Endodermal cell (in vitro differentiated cells): ENCODE measurements at regions not wholly inside any gene's neighbourhood (a gene's known extent, or its start where the extent isn't known, plus 50 kb on each side); places are given as distances from the start of the nearest gene placed in this dataset.

Experiments used
- DNase-seq: peaks from one replicate; pipeline ENCODE4 v3.0.0-alpha.2; 2017
- H3K27ac ChIP-seq: 2 replicates; pipeline ENCODE4 v1.5.1; 2013; ENCODE audit warnings: mild to moderate bottlenecking, low read depth, low read length, moderate library complexity
- H3K27me3 ChIP-seq: 2 replicates; pipeline ENCODE4 v1.6.1; 2013; ENCODE audit warnings: mild to moderate bottlenecking, low read length, moderate library complexity; ENCODE audit not compliant: insufficient read depth, control insufficient read depth, poor library complexity, severe bottlenecking
- H3K36me3 ChIP-seq: 2 replicates; pipeline ENCODE4 v1.7.0; 2013; ENCODE audit warnings: mild to moderate bottlenecking, low read length, moderate library complexity; ENCODE audit not compliant: control insufficient read depth, insufficient read depth
- H3K4me1 ChIP-seq: one replicate; pipeline ENCODE4 v1.7.0; 2013; ENCODE audit warnings: low read length; ENCODE audit not compliant: control insufficient read depth, insufficient read depth
- H3K4me3 ChIP-seq: 2 replicates; pipeline ENCODE4 v1.5.1; 2013; ENCODE audit warnings: mild to moderate bottlenecking, low read length, moderate library complexity
- H3K9ac ChIP-seq: 2 replicates; pipeline ENCODE4 v1.6.1; 2013; ENCODE audit warnings: mild to moderate bottlenecking, low read length, moderate library complexity; ENCODE audit not compliant: poor library complexity, severe bottlenecking; ENCODE audit errors: extremely low read depth
- H3K9me3 ChIP-seq: 2 replicates; pipeline ENCODE4 v1.6.1; 2013; ENCODE audit warnings: mild to moderate bottlenecking, low read length, moderate library complexity; ENCODE audit not compliant: control insufficient read depth
- H3K27ac Mint-ChIP-seq: 2 replicates; pipeline ENCODE4 v1.8.0; 2020; ENCODE audit warnings: mixed read lengths
- H3K27me3 Mint-ChIP-seq: 2 replicates; pipeline ENCODE4 v1.8.0; 2021; ENCODE audit warnings: mild to moderate bottlenecking, mixed read lengths; ENCODE audit not compliant: insufficient read depth
- H3K36me3 Mint-ChIP-seq: 2 replicates; pipeline ENCODE4 v1.8.0; 2020; ENCODE audit warnings: low read depth, mixed read lengths
- H3K4me1 Mint-ChIP-seq: 2 replicates; pipeline ENCODE4 v1.8.0; 2020; ENCODE audit warnings: mixed read lengths
- H3K4me3 Mint-ChIP-seq: 2 replicates; pipeline ENCODE4 v1.8.0; 2020; ENCODE audit warnings: mild to moderate bottlenecking, moderate library complexity, mixed read lengths
- H3K9me3 Mint-ChIP-seq: 2 replicates; pipeline ENCODE4 v1.8.0; 2020; ENCODE audit warnings: mild to moderate bottlenecking, mixed read lengths
- WGBS, 2 experiments: methylation state at CpG; one replicate each; pipeline versions ENCODE4 v1.1.5 to v1.1.7; 2013; ENCODE audit warnings: missing lambda C conversion rate in 2 of 2, mixed read lengths in 1 of 2; ENCODE audit not compliant: insufficient coverage in 1 of 2, insufficient read length in 1 of 2; 5-methylcytosine and 5-hydroxymethylcytosine counted together
- TF ChIP-seq, protein P1 (sequence below): fragments of 200-600 bp; sonication (generic); conservative IDR thresholded peaks from 2 replicates; pipeline ENCODE4 v1.5.0; 2021; ENCODE audit warnings: antibody characterized with exemption, mild to moderate bottlenecking

DNA sequence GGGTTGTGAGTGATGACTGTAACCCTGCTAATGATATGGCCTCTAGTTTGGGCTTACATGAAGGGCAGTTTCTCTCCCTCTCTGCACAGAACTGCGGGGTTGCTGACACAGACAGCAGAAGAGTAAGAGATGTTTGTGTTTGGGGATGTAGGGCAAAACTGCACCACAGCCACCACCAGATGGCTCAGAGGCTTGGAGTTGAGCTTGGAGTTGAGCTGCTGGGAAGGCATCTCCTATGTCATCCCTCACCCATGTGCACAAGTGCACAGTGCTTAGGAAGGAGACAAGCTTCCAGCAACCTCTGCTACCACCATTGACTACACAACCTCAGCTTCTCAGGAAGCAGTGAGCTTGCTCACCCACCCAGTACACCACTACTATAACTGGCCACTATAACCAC is 303.9 kb upstream of the DEFB112 start:
- Histone ChIP-seq H3K36me3 (no peaks in the 10 kb centered on the region), H3K4me1 (no peaks in the 10 kb centered on the region), H3K9ac (no peak overlapping the region), H3K4me3 (no peak overlapping the region), H3K9me3 (no peaks in the 10 kb centered on the region), H3K27ac (no peak overlapping the region), H3K27me3 (no peaks in the 10 kb centered on the region)
- Mint-ChIP-seq H3K9me3 (no peaks in the 10 kb centered on the region), H3K27ac (no peak overlapping the region), H3K27me3 (no peaks in the 10 kb centered on the region), H3K36me3 (no peaks in the 10 kb centered on the region), H3K4me3 (no peak overlapping the region), H3K4me1 (no peaks in the 10 kb centered on the region)
- TF ChIP-seq, protein P1, sequence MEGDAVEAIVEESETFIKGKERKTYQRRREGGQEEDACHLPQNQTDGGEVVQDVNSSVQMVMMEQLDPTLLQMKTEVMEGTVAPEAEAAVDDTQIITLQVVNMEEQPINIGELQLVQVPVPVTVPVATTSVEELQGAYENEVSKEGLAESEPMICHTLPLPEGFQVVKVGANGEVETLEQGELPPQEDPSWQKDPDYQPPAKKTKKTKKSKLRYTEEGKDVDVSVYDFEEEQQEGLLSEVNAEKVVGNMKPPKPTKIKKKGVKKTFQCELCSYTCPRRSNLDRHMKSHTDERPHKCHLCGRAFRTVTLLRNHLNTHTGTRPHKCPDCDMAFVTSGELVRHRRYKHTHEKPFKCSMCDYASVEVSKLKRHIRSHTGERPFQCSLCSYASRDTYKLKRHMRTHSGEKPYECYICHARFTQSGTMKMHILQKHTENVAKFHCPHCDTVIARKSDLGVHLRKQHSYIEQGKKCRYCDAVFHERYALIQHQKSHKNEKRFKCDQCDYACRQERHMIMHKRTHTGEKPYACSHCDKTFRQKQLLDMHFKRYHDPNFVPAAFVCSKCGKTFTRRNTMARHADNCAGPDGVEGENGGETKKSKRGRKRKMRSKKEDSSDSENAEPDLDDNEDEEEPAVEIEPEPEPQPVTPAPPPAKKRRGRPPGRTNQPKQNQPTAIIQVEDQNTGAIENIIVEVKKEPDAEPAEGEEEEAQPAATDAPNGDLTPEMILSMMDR = peak; percentile 64
- no CpG with 5 or more reads among the region's 1 CpG for WGBS, 2 experiments
- peak; percentile 73 for DNase-seq

DNA sequence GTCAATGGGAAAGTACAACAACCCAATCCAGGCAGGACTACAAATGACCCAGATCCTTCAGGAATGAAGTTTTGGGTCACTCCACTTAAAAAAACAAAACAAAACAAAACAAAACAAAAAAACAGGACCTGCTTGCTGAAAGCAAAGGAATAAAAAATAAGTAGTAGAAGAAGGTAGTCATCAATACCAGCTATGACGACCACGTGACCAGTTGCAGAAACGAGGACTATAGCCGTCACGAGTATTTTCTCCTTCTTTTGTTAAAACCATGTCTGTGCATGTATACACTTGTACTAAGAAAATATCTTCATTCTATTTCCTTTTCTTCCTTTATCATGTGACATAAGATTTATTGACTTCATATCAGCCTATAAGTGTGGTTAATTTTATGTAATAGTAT is 308.4 kb upstream of the DEFB112 start:
- no peaks in the 10 kb centered on the region for H3K36me3 ChIP-seq
- Mint-ChIP-seq H3K9me3 (no peaks in the 10 kb centered on the region), H3K27ac (no peak overlapping the region), H3K4me1 (no peaks in the 10 kb centered on the region), H3K27me3 (no peaks in the 10 kb centered on the region), H3K36me3 (no peaks in the 10 kb centered on the region), H3K4me3 (no peak overlapping the region)
- no peak overlapping the region for H3K4me3 ChIP-seq
- WGBS, 2 experiments = 91 to 96% methylated on average over 4 to 5 of the region's 5 CpGs
- no peaks in the 10 kb centered on the region for H3K27me3 ChIP-seq
- no peaks in the 10 kb centered on the region for H3K9me3 ChIP-seq
- TF ChIP-seq, protein P1 = no peak
- no peak overlapping the region for H3K27ac ChIP-seq
- no peak overlapping the region for H3K9ac ChIP-seq
- DNase-seq = no peak
- no peaks in the 10 kb centered on the region for H3K4me1 ChIP-seq

DNA sequence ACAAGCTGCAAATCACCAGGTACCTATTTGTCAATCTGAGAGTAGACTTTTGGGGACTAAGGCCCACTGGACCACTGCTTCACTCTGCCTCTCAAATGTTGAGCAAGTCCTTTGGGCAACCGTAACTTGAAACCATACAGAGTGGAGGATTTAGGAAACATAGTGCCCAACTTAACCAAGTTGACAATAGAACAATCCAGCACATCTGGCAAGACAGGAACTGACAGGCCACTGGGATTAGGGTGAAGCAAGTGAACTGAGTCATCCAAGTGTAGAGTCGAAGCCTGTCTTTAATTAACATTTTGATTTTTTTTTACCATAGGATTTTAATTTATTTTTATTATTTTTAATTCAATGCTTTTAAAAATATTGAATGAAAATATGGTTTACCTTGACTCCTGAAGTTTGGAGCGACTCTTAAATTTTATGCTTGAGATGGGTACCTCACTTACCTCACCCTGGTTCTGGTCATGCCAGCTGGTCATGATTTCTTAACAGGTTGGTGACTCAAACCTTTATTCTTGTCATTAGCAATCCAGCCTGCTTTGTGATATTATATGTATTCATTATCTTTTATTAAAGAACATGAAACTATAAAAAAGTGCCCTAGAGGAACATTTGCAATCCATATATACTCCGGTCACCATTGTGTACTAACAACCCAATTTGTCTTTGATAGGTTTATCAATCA is 312.1 kb upstream of the DEFB112 start:
- peaks cover 2% of the 10 kb centered on the region for H3K27me3 Mint-ChIP-seq
- H3K9me3 ChIP-seq = no peaks in the 10 kb centered on the region
- H3K36me3 ChIP-seq = no peaks in the 10 kb centered on the region
- no peak overlapping the region for H3K9ac ChIP-seq
- no peak overlapping the region for H3K4me3 ChIP-seq
- TF ChIP-seq, protein P1 = no peak
- DNase-seq = no peak
- no peaks in the 10 kb centered on the region for H3K4me1 ChIP-seq
- H3K27ac Mint-ChIP-seq = peak overlapping the region; percentile 26
- no peaks in the 10 kb centered on the region for H3K27me3 ChIP-seq
- WGBS, 2 experiments = 80 to 93% methylated on average over 1 to 3 of the region's 4 CpGs
- no peaks in the 10 kb centered on the region for H3K36me3 Mint-ChIP-seq
- H3K4me1 Mint-ChIP-seq = no peaks in the 10 kb centered on the region
- H3K27ac ChIP-seq = no peak overlapping the region
- H3K4me3 Mint-ChIP-seq = no peak overlapping the region
- no peaks in the 10 kb centered on the region for H3K9me3 Mint-ChIP-seq
